ENCODE measurements at regions not wholly inside any gene's neighbourhood (a gene's known extent, or its start where the extent isn't known, plus 50 kb on each side); places are given as distances from the start of the nearest gene placed in this dataset.
"Not testable (repeated sequence)": the region's sequence is repeated elsewhere in the genome, so short reads cannot be mapped to it uniquely, and the experiment has no call there.

DNA sequence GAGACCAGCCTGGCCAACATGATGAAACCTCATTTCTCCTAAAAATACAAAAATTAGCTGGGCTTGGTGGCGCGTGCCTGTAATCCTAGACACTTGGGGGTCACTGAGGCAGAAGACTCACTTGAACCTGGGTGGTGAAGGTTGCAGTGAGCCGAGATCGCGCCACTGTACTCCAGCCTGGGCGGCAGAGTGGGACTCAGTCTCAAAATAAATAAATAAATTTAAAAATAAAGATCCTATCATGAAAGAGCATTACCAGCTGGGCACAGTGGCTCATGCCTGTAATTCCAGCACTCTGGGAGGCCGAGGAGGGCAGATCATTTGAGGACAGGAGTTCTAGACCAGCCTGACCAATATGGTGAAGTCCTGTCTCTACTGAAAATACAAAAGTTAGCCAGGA, 4489.2 kb upstream of the OR11H1 start:
- H3K4me1 Mint-ChIP-seq; POLR2A ChIA-PET; H3K4me3 Mint-ChIP-seq; H3K36me3 Mint-ChIP-seq; ATAC-seq (ENCODE audit: low read depth); DNase-seq; H3K27ac Mint-ChIP-seq; H3K27me3 Mint-ChIP-seq: not testable (repeated sequence)
- H3K9me3 Mint-ChIP-seq, result peaks cover 38% of the 10 kb centered on the region

DNA sequence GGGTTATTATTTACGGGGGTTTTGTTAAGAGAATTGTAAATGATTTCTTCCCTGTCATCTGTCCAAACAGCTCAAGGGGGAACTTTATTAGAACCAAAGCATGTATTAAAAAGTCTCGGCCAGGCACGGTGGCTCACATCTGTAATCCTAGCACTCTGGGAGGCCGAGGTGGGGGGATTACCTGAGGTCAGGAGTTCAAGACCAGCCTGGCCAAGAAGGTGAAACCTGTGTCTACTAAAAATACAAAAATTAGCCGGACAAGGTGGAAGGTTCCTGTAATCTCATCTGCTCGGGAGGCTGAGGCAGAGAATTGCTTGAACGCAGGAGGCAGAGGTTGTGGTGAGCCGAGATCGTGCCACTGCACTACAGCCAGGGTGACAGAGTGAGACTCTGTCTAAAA, 4486.6 kb upstream of the OR11H1 start:
- POLR2A ChIA-PET; H3K36me3 Mint-ChIP-seq; DNase-seq; ATAC-seq (ENCODE audit: low read depth); H3K27ac Mint-ChIP-seq; H3K4me3 Mint-ChIP-seq; H3K27me3 Mint-ChIP-seq; H3K4me1 Mint-ChIP-seq: not testable (repeated sequence)
- H3K9me3 Mint-ChIP-seq, result peaks cover 31% of the 10 kb centered on the region

DNA sequence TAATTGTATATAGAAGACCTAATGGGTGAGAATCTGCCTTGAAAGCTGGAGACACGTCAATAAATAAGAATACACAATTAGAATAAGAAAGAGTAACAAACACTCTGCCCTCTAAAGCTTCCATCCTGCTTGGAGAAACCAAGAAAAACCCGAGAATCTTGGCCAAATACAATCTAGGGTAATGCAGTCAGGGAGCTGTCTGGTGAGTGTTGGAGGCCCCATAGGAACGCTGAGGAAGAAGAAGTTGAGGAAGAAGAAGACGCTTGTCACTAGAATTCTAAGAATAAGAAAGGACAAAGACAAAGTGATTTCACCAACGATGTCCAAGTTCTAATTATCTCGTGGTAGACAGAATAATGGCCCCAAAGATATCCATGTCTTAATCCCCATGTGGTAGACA, 4485.9 kb upstream of the OR11H1 start:
- Mint-ChIP-seq H3K4me1 (no peaks in the 10 kb centered on the region), H3K27me3 (no peaks in the 10 kb centered on the region), H3K9me3 (peaks cover 27% of the 10 kb centered on the region), H3K4me3 (no peak overlapping the region), H3K36me3 (peaks cover 1% of the 10 kb centered on the region), H3K27ac (no peak overlapping the region)
- DNase-seq (no peak), ATAC-seq (ENCODE audit: low read depth) (no peak)
- POLR2A ChIA-PET, result no interaction called here

DNA sequence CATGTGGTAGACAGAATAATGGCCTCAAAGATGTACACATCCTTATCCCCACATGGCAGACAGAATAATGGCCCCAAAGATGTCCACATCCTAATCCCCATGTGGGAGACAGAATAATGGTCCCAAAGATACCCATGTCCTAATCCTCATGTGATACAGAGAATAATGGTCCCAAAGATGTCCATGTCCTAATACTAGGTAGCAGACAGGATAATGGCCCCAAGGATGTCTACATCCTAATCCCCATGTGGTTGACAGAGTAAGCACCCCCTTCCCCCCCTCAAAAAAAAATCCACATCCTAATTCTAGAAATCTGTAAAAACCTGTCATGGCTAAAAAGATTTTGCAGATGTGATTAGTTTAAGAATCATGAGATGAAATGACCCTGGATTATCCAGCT, 4484.7 kb upstream of the OR11H1 start:
- H3K4me3 Mint-ChIP-seq; ATAC-seq (ENCODE audit: low read depth); H3K4me1 Mint-ChIP-seq; H3K27ac Mint-ChIP-seq; POLR2A ChIA-PET; H3K36me3 Mint-ChIP-seq; H3K27me3 Mint-ChIP-seq; DNase-seq: not testable (repeated sequence)
- peaks cover 25% of the 10 kb centered on the region for H3K9me3 Mint-ChIP-seq

DNA sequence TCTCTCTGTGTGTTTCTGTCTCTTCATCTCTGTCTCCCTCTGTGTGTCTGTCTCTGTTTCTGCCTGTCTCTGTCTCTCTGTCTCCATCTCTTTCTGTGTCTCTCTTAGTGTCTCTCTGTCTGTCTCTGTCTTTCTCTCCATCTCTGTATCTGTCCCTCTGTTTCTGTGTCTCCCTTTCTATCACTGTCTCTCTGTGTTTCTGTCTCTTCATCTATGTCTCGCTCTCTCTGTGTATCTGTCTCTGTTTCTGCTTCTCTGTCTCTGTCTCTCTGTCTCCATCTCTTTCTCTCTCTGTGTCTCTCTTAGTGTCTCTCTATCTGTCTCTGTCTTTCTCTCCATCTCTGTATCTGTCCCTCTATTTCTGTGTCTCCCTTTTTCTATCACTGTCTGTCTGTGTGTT, 4479.1 kb upstream of the OR11H1 start:
- H3K4me3 Mint-ChIP-seq, result not testable (repeated sequence)

DNA sequence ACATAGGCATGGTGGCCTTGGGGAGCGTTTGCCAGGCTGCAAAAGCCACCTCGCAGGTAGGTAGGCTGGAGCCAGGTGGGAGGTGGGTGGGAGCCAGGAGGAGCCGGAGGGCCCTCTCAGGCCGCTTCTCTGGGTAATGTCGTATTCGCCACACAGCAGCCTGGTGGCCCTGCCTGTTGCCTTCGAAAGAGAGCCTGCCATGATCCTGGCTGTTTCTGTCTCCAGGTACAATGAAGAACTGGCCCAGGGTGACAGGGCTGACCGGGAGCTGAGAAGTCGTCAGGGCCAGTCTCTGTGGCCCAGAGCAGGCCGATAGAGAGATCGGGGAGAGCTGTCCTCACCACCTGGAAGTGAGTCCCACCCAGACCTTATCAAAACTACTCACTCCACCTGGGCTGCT, 4477.8 kb upstream of the OR11H1 start:
- H3K27me3 Mint-ChIP-seq; H3K4me3 Mint-ChIP-seq; POLR2A ChIA-PET; ATAC-seq (ENCODE audit: low read depth); H3K4me1 Mint-ChIP-seq; DNase-seq; H3K36me3 Mint-ChIP-seq; H3K27ac Mint-ChIP-seq: not testable (repeated sequence)
- H3K9me3 Mint-ChIP-seq, result peaks cover 15% of the 10 kb centered on the region

More for the DNA sequence above, 4479.1 kb upstream of the OR11H1 start:
- ATAC-seq (ENCODE audit: low read depth); H3K36me3 Mint-ChIP-seq; H3K27me3 Mint-ChIP-seq; H3K27ac Mint-ChIP-seq; H3K4me1 Mint-ChIP-seq; DNase-seq; POLR2A ChIA-PET: not testable (repeated sequence)
- H3K9me3 Mint-ChIP-seq, result peaks cover 17% of the 10 kb centered on the region

DNA sequence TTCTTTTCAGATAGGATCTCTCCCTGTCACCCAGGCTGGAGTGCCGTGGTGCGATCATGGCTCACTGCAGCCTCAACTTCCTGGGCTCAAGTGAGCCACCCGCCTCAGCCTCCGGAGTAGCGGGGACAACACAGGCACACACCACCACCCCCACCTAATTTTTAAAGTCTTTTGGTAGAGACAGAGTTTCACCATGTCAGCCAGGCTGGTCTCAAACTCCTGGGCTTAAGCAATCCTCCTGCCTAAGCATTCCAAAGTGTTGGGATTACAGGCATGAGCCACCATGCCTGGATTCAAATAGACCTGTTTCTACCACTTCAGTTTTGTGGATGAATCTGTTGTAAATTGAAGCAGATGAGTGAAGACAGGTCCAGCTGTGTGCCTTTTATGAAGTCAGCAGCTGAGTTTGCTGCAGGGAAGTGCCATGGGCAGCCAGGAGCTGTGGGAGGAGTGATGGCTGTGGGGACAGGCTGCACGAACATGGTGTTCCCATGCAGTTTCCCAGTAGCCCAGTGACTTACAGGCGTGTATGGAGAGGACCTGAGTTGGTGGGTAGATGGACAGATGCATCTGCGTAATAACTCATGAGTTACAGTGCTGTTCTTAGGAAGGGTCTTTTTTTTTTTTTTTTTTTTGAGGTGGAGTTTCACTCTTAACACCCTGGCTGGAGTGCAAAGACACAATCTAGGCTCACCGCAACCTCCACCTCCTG, 4476.4 kb upstream of the OR11H1 start:
- ATAC-seq (ENCODE audit: low read depth); H3K36me3 Mint-ChIP-seq; H3K4me3 Mint-ChIP-seq; H3K27me3 Mint-ChIP-seq; DNase-seq; H3K4me1 Mint-ChIP-seq; POLR2A ChIA-PET; H3K27ac Mint-ChIP-seq: not testable (repeated sequence)
- peaks cover 22% of the 10 kb centered on the region for H3K9me3 Mint-ChIP-seq

DNA sequence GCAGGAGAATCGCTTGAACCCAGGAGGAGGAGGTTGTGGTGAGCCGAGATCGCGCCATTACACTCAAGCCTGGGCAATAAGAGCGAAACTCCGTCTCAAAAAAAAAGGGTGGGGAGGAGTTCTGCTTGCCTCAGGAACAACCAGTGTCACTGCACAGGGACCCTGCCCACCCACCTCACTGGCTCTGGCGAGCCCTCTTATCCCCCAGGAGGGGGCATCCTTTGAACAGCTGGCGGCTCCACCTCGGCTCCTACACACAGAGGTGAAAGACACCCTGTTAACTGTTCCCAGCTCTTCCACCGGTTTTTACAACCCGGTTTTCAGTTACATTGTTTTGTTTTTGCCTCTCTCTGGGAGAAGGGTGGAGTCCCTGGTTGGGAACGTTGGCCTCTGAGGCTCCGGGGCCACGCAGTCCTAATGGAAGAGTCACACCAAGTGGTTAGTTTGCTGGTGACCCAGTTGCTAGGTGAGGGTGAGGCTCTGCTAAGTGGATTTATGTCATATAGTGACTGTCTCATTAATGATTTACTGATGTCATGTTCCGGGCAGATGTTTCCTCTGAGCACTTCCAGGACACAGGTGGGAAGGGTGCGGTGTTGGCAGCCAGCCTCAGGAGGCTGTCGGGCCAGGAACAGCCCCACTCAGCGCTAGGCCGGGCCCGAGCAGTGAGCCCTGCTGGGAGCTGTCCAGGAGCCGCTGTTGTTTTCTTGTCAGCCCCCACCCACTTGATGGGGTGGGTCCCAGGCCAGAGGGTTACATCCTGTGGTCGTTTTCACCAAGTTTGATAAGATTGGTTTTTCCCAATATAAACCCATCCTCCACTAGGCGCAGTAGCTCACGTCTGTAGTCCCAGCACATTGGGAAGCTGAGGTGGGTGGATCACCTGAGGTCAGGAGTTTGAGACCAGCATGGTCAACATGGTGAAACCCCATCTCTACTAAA, 4474.3 kb upstream of the OR11H1 start:
- H3K4me1 Mint-ChIP-seq, POLR2A ChIA-PET: not testable (repeated sequence)
- peaks cover 11% of the 10 kb centered on the region for H3K36me3 Mint-ChIP-seq

DNA sequence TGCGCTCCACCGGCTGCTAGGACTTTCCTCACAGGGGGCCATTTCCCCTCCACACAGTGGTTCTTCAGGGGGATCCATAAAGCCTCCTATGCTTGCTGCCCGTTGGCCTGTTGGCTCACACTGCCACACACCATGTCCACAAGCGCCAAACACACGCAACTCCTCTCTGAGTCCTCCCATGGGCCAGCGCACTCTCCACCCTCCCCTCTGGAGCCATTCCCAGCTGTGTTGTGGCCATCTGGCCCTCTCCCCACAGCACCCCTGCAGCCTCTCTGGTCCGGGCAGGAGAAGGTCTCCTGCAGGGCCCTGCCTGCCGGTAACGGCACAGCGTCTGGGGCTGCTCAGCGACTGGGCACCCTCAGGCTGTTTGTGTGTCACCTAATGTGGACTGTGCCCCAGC, 4473.3 kb upstream of the OR11H1 start:
- H3K4me1 Mint-ChIP-seq; H3K36me3 Mint-ChIP-seq; H3K27me3 Mint-ChIP-seq; ATAC-seq (ENCODE audit: low read depth); DNase-seq; POLR2A ChIA-PET; H3K27ac Mint-ChIP-seq; H3K4me3 Mint-ChIP-seq: not testable (repeated sequence)
- H3K9me3 Mint-ChIP-seq, result peaks cover 22% of the 10 kb centered on the region

More for the DNA sequence above, 4474.3 kb upstream of the OR11H1 start:
- not testable (repeated sequence) for ATAC-seq (ENCODE audit: low read depth); H3K27me3 Mint-ChIP-seq; H3K4me3 Mint-ChIP-seq; DNase-seq; H3K27ac Mint-ChIP-seq
- H3K9me3 Mint-ChIP-seq, result peaks cover 25% of the 10 kb centered on the region

DNA sequence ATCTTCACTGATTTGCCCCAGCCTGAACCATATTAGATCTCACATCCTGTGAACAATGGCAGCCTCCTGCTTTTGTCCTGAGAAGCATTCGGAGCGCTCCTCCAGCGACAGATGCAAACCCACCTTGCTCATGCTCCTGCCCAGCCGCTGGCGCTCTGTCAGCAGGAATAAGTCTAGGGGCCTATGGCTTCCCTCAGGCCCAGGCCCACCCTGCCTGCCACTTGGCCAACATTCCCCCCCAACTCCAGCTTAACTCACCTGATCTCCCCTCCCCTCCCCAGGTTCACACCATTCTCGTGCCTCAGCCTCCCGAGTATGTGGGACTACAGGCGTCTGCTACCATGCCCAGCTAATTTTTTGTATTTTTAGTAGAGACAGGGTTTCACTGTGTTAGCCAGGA, 4472.8 kb upstream of the OR11H1 start:
- H3K4me3 Mint-ChIP-seq; H3K36me3 Mint-ChIP-seq; H3K27me3 Mint-ChIP-seq; POLR2A ChIA-PET; H3K27ac Mint-ChIP-seq; ATAC-seq (ENCODE audit: low read depth); H3K4me1 Mint-ChIP-seq; DNase-seq: not testable (repeated sequence)
- H3K9me3 Mint-ChIP-seq, result peaks cover 22% of the 10 kb centered on the region

DNA sequence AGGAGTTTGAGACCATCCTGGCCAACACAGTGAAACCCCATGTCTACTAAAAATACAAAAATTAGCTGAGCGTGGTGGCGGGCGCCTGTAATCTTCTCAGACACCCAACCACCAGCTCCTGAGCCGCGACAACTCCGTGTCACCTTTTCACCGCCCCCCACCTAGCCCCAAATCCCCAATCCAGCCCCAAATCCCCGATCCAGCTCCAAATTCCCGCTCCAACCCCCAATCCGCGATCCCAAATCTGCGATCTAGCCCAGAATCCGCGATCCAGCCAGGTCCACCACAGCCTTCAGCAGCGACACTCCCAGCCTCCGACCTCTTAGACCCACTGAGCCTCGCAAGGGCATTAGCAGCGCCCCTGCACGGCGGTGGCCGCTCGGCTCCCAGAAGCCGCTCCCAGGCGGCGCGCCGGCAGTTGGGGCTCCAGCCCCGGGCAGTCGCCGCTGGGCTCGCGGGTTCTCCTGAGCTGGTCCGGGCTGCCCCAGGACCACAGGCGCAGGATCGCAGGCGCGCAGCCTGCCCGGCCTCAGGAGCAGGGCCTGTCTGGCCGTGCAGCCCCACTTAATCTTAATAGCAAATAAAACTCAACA, 4469.9 kb upstream of the OR11H1 start:
- H3K27ac Mint-ChIP-seq; DNase-seq; H3K27me3 Mint-ChIP-seq; H3K36me3 Mint-ChIP-seq; ATAC-seq (ENCODE audit: low read depth); H3K4me3 Mint-ChIP-seq; POLR2A ChIA-PET; H3K4me1 Mint-ChIP-seq: not testable (repeated sequence)
- peaks cover 24% of the 10 kb centered on the region for H3K9me3 Mint-ChIP-seq

DNA sequence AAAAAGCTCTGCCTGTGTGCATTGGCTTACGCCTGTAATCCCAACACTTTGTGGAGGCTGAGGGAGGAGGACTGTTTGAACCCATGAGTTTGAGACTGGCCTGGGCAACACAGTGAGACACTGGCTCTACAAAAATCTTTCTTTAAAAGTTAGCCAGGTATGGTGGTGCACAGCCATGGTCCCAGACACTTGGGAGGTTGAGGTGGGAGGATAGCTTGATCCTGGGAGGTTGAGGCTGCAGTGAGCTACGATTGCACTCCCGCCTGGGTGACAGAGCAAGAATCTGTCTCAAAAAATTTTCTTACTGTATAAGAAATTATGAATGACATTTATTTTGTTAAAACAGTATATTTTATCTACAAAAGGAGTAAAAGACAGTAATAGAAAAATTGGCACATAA, 4468.9 kb upstream of the OR11H1 start:
- peaks cover 28% of the 10 kb centered on the region for H3K9me3 Mint-ChIP-seq
- H3K27me3 Mint-ChIP-seq; H3K27ac Mint-ChIP-seq; DNase-seq; H3K4me3 Mint-ChIP-seq; POLR2A ChIA-PET; H3K4me1 Mint-ChIP-seq; ATAC-seq (ENCODE audit: low read depth); H3K36me3 Mint-ChIP-seq: not testable (repeated sequence)

DNA sequence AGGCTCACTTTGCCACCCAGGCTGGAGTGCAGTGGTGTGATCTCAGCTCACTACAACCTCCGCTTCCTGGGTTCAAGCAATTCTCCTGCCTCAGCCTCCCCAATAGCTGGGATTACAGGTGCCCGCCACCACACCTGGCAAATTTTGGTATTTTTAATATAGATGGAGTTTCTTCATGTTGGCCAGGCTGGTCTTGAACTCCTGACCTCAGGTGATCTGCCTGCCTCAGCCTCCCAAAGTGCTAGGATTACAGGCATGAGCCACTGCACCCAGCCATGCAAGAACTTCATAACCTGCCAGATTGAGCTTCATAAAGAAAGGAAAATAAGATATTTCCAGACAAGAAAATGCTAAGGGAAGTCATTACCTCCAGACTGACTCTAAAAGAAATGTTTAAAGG, 4467.2 kb upstream of the OR11H1 start:
- not testable (repeated sequence) for ATAC-seq (ENCODE audit: low read depth)
- peaks cover 37% of the 10 kb centered on the region for H3K9me3 Mint-ChIP-seq

More for the DNA sequence above, 4467.2 kb upstream of the OR11H1 start:
- H3K27me3 Mint-ChIP-seq, POLR2A ChIA-PET, H3K4me3 Mint-ChIP-seq, DNase-seq, H3K4me1 Mint-ChIP-seq, H3K27ac Mint-ChIP-seq, H3K36me3 Mint-ChIP-seq: not testable (repeated sequence)

Measured in activated naive CD8-positive, alpha-beta T cell treated with anti-CD3 and anti-CD28 coated beads, Interleukin-2, amount 10 ng/mL, durations not matched to agents 7 days and 5 days (primary cell).